ENCODE measurements at regions not wholly inside any gene's neighbourhood (a gene's known extent, or its start where the extent isn't known, plus 50 kb on each side); places are given as distances from the start of the nearest gene placed in this dataset.
"Not testable (repeated sequence)": the region's sequence is repeated elsewhere in the genome, so short reads cannot be mapped to it uniquely, and the experiment has no call there.

GRCh38 chr3:27800261-27800660 lies 78.1 kb upstream of the EOMES start:
- no peak for TF ChIP-seq CTCF (IDR thresholded peaks at IDR 0.05; ENCODE audit: low read depth, low read length)
- DNase-seq (ENCODE audit: extremely low read depth, low read depth) = no peak

- DNase-seq (ENCODE audit: extremely low read depth, low read depth) = no peak
- TF ChIP-seq CTCF (IDR thresholded peaks at IDR 0.05; ENCODE audit: low read depth, low read length) = no peak
Observed at GRCh38 chr3:27802425-27802824, 80.3 kb upstream of the EOMES start.

- TF ChIP-seq CTCF (IDR thresholded peaks at IDR 0.05; ENCODE audit: low read depth, low read length) = no peak
- no peak for DNase-seq (ENCODE audit: extremely low read depth, low read depth)
Observed at GRCh38 chr3:27802849-27803248, 80.7 kb upstream of the EOMES start.

GRCh38 chr3:27805282-27805681 lies 83.2 kb upstream of the EOMES start:
- no peak for DNase-seq (ENCODE audit: extremely low read depth, low read depth)
- TF ChIP-seq CTCF (IDR thresholded peaks at IDR 0.05; ENCODE audit: low read depth, low read length) = no peak

- no peak for TF ChIP-seq CTCF (IDR thresholded peaks at IDR 0.05; ENCODE audit: low read depth, low read length)
- DNase-seq (ENCODE audit: extremely low read depth, low read depth) = no peak
Observed at GRCh38 chr3:27813255-27813654, 91.1 kb upstream of the EOMES start.

- not testable (repeated sequence) for DNase-seq (ENCODE audit: extremely low read depth, low read depth)
Observed at GRCh38 chr3:27821609-27822008, 99.5 kb upstream of the EOMES start.

GRCh38 chr3:27824312-27825200 lies 102.4 kb upstream of the EOMES start:
- no peak for DNase-seq (ENCODE audit: extremely low read depth, low read depth)
- TF ChIP-seq CTCF (IDR thresholded peaks at IDR 0.05; ENCODE audit: low read depth, low read length) = no peak

- no peak for TF ChIP-seq CTCF (IDR thresholded peaks at IDR 0.05; ENCODE audit: low read depth, low read length)
- DNase-seq (ENCODE audit: extremely low read depth, low read depth) = no peak
Observed at GRCh38 chr3:27826448-27826847, 104.3 kb upstream of the EOMES start.

Measured in AG09319 (cell line).